IPS-NIHi7 (cell line): ENCODE measurements at regions not wholly inside any gene's neighbourhood (a gene's known extent, or its start where the extent isn't known, plus 50 kb on each side); places are given as distances from the start of the nearest gene placed in this dataset.

Experiments
- DNase-seq: peaks from one replicate; pipeline ENCODE4 v3.0.0; 2012; ENCODE audit warnings: mixed read lengths; ENCODE audit errors: extremely low spot score

DNA sequence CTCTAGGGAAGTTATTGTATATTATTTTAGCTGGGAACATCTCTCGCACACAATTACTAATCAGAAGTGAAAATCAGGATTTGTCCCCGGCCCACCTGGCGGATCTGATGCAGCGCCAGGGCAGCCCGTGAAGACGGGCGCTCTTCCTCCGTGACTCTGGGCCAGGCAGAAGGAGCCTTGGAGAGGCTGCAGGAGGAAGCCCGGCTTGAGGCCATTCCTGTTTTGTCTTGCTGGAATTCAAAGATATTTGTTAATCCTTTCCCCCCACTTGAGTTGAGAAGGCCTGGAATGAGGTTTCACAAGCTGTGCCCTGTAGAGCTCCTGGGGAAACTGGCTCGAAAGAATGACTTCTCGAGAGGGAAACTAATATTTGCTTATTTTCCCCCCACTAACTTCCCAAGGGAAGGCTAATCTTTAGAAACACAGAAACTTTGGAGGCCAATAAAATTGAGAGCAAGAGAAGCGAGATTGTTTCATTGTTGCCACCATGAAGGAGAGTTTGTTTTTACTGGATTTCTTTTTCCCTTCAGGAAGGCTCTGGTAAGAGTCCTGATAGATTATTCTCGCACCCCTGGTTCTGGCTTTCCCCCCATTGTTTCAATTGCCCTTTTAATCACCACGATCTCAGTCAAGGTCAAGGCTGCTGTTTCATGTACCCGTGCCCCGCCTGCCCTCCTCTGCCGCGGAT lies 92.8 kb upstream of the SEPTIN5 start:
- DNase-seq, result no peak

DNA sequence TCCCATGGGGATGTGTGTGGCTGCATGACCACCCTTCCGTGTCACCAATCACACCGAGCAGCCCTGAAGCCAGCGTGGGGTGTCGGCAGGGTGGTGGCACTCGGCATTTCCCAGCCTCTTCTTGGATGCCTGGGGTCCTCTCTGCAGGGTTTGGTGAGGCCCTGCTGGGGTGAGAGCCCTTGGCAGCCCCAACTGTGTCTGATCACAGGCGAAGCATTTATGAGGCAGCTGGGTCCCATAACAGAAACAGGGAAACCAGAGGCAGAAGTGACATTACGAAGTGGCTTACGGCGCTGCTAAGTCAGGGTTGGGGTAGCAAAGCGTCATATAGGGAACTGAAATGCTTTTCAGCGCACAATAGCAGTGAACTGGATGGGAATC lies 92.3 kb upstream of the SEPTIN5 start:
- no peak for DNase-seq

DNA sequence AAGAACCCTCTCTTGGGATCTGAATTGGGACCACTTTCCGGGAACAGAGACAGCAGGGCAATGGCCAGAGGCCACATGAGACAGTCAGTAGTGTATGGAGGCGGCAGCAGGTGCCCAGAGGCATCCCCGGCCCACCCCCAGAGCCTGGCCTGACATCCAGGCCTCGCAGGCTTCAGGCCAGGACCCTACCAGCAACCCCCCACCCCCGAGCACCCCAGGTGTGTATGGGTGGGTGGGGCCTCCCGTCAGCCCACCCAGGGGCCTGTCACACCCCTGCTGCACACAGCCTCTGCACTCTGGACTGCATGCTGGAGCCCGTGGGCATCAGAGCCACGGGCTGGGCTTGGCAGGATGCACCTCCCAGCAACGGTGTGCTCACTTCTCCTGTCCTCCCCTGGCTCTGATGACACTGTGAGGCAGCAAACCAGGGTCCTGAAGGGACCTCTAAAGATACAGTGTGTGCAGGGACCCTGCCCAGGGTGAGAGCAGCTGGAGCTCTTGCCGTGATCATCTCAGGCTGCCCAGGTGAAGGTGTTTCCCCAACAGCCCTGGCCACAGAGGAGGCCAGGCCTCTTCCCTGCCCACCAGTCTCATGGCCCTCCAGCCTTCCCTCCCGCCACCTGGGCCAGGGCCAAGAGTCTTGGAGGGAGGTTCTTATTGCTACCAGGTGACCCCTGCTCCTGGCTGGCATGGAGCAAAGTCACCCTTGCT lies 88.8 kb upstream of the SEPTIN5 start:
- no peak for DNase-seq

DNA sequence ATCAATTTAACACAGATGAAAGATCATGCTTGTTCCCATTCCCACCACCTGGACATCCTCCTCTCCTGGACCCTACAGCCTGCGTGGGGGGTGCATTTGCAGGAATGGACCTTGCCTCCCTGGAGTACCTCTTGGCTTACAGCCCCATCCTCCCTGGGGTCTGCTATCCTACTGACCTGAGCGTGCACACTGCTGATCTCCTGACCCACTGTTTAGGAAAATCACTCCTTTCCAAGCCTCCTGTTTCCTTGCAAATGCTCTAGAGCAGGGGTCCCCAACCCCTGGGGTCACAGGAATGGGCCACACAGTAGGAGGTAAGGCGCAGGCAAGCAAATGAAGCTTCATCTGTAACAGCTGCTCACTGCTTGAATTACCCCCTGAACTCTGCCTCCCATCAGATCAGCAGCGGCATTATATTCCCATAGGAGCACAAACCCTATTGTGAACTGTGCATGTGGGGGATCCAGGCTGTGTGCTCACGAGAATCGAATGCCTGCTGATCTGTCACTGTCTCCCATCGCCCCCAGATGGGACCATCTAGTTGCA lies 88.2 kb upstream of the SEPTIN5 start:
- DNase-seq, result no peak

DNA sequence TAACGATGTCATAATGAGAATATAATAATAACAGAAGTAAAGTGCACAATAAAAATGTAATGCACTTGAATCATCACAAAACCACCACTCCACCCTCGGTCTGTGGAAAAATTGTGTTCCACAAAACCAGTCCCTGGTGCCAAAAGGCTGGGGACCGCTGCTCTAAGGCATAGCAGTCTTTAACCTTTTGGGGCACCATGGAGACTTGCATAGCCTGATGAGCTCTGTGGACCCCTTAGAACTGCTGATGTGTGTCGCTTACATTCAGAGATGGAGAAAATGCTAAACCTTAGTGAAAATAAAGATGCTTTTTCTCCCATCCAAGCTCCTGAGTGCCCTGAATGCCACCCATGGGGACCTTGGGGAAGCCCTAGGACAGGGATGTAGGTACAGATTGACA lies 87.6 kb upstream of the SEPTIN5 start:
- DNase-seq, result no peak

DNA sequence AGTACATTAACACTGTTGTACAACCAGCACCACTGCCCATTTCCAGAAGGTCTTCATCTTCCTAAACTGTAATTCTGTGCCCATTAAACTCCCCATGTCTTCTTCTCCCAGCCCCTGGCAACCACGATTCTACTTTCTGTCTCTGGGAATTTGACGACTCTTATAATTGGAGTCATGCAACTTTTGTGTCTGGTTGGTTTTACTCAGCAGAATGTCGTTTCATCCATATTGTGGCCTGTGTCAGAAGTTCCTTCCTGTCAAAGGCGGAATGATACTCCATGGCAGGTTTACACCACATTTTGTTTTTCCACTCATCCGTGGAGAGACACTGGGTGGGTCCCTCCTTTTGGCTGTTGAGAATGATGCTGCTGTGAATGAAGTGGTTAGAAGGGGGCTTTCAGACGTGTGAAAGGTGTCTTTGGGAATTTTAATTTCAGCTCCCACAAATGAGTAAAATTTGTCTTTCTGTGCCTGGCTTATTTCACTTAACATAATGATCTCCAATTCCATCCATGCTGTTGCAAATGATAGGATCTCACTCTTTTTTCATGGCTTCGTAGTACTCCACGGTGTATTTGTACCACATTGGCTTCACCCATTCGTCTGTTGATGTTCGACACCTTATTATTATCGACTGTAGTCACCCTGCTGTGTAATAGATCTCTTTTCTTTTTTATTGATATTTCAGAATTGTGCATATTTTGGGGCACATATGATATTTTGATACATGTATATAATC lies 86.1 kb upstream of the SEPTIN5 start:
- DNase-seq, result no peak

DNA sequence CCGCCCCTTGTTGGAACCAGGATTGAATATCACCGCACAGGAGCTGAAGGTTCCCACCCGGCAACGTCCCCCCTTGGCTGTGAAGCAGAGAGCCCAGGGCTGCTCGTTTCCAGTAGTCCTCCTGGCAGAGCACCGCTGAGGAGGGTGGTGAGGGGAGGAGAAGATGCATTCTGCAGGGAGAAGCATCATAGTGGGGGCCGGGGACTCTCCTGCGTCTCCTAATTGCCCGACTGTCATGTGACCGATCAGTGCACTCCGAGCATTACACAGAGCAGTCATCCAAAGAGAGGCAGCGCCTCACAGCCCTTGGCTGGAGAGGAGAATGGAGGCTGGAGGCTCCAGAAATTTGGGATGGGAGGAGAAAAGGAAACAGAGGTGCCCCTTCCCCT lies 85.0 kb upstream of the SEPTIN5 start:
- no peak for DNase-seq

DNA sequence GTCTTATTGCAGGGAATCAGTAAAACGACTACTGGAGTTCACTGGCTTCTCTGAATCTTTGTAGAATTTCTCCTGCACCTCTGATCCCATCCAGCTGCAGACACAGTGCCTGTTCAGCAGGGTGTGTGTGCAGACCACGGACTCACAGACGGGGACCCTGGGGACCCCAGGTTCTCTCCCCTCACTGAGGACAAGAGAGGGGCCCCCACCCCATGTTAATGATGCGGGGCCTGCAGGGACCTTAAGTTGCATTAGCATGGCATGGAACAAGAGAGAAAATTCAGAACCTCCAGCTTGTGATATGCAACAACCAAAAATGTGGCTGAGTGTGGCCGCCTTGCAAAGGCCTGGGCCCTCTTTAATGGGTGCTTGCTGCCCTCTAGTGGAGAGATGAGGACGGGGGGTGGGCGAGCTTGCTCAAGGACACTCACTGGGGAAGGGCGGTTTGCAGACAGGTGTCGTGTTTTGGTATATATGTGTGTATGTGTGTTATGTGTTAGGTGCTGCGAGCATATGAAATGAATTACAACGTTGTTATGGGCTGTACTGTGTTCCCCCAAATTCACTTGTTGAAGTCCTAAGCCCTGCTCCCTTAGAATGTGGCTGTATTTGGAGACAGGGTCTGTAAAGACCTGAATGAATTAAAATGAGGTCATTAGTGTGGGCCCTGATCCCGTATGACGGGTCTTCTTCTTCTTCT lies 84.4 kb upstream of the SEPTIN5 start:
- DNase-seq, result peak; percentile 95

DNA sequence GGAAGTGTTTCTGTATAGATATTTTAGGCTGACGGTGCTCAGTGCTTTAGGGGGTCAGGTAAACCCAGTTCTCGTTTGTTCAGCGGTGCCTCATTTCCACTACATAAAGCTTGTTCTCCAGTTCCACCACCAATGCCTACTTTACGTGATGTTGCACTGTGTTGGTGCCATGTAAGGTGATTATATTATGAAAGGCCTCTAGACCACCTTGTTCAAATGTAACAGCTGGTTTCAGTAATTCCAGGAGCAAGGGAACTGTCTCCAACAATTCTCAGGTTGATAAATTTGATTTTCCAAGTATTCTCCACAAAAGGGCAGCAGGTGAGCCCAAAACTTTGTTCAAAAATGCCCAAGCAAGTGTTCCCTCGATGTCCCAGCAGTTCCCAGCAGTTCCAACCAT lies 83.7 kb upstream of the SEPTIN5 start:
- no peak for DNase-seq

DNA sequence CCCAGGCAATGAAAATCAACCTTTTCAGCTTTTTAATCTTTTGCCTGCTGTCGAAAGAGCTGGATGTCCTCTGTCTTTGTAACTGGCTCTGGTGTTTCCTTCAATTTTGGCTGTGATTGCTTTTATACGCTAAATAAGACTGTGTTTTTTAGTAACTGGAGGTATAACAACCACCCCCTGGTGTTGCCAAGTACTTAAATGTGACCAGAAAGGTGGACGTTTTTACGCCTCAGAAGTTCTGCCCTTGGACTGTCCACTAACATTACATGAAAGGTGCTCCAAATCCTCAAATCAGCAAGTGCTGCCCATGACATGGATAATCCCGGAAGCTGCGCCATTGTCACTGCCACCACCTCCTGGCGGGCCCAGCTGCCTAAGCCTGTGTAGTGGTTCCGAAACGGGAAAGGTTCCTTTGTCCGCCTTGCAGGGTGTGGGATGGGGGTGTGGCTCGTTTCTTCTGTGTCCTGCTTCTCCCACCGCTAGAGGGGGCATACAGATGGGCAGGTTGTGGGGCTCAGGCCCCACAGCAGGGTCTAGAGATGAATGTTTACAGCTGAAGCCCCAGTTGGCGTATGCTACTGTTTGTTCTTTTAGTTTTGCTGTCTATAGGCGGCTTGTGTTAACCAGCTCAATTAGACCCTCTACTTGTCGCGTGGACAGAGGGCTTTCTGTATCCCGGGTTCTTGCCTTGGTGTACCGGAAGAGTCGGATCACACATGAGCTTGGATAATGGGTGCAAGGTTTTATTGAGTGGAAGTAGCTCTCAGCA lies 82.2 kb upstream of the SEPTIN5 start:
- peak; percentile 71 for DNase-seq

DNA sequence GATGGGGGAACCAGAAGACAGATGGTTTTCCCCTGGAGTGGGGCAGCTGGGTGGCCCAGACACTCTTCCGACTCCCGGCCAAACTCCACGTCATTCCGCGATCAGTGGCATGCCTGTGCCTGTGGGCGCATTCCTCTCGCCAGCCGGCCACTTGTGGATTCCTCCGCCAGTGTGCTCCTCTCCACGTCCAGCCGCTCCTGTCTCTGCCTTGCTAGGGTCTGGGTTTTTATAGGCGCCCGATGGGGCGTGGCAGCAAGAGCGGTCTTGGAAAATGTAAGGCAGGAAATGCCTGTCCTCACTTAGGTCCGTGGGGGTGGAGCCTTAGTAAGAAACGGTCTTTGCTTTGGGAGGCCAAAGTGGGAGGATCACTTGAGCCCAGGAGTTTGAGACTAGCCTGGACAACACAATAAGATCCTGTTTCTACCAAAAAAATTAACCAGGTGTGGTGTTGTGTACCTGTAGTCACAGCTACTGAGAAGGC lies 81.6 kb upstream of the SEPTIN5 start:
- DNase-seq, result no peak

DNA sequence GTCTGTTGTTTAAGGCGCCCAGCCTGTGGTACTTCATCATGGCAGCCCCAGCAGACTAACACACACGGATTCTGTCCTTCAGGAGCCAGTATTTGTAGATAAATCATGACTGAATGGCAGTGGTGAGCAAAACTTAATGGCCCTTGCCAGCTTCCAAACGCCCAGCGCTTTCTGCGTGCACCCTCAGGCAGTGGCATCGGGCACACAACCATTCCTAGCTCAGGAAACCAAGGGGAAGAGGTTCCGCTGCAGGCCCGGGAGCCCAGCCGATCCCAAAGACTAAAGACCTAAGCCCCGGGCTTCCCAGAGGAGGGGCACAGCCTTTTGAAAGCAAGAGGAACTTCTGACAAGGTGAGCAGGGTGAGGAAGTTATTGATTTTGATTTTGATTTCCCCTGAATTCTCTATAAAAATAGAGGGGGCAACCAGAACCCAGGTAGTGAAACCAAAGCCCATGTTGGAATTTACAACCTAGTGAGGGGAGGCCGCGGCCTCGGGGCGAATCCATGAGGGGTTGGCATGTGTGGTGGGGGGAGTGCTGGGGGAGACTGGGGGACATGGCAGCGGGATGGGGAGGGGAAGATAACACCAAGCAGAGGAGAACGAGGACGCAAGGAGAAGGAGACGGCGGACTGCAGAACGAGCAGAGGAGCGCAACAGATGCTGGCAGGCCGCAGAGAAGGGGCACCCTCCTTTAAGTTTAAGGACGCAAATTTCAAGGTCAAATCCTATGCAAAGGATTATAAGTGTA lies 79.9 kb upstream of the SEPTIN5 start:
- DNase-seq, result no peak

DNA sequence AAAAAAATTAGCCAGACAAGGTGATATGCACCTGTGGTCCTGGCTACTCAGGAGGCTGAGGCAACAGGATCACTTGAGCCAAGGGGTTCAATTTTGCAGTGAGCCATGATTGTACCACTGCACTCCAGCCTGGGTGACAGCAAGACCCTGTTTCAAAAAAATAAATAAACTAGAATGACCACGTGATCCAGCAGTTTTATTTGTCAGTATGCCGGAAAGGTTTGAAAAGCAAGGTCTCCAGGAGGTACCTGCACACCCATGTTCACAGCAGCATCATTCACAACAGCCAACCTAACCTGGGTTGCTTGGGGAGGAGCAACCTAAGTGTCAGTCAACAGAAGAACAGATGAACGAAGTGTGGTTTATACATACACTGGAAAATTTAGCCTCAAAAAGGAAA lies 78.7 kb upstream of the SEPTIN5 start:
- no peak for DNase-seq

DNA sequence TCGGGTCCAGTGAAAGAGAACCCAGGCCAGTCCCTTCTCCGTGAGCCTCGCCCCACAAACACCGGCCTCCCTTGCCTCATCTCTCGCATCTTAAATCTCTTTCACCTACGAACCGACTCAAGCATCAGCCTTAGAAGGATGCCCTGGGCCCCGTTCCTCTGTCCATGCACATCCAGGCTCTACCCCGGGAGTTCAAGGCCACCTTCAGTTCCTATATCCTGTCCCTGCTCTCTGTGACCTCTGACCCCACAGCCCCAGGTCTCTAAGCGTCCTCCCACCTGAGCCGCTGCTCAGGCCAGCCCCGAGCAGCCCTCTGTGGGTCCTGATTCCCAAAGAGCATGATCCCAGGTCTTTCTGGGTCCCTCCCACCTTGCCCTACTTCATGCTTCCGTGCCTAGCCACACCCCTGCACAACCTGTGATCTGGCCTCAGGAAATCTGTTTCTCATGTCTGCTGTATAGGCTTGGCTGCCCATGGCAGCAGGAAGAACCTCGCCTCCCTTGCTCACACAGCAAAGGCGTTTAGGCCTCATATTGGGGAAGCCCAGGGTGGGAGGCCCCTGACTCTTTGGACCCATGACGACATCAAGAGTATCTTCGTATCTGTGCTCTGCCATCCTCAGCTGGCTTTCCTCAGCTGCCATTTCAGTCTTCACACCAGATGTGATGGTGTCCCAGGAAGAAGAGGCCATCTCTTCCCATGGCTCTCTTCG lies 77.5 kb upstream of the SEPTIN5 start:
- no peak for DNase-seq

DNA sequence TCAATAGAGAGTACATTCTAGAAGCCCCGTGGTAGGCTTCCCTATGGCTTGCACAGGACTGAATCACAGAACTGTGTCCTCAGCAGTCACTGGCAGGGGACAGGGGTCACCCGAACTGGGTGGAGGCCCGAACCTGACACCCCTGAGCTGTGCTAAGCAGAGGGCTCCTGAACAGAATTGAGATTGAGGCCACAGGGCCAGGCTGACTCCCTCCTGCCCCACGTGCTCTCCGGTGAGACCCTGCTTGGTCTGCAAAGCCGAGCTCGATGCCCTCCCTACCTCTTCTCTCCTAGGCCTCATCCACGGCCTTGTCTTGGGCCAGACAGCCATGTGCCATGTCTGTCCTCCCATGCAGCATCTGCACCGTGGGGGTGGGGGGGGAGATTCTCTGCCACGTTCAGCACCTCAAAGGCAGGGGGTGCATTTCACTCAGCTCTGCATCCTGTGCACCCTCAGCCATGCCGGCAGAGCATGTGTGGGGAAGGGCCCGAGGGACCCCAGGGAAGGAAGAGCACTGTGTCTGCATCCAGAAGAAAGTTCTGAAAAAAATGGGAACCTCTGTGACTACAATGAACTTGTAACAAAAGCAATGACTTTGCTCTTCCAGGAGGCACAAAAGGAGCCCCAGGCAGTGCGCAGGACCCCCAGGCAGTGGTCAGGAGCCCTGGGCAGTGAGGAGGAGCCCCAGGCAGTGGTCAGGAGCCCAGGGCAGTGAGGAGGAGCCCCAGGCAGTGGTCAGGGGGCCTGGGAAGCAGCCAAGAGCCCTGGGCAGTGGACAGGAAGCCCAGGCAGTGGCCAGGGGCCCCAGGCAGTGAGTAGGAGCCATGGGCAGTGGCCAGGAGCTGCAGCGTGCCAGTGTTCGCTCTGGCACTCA lies 76.7 kb upstream of the SEPTIN5 start:
- no peak for DNase-seq

DNA sequence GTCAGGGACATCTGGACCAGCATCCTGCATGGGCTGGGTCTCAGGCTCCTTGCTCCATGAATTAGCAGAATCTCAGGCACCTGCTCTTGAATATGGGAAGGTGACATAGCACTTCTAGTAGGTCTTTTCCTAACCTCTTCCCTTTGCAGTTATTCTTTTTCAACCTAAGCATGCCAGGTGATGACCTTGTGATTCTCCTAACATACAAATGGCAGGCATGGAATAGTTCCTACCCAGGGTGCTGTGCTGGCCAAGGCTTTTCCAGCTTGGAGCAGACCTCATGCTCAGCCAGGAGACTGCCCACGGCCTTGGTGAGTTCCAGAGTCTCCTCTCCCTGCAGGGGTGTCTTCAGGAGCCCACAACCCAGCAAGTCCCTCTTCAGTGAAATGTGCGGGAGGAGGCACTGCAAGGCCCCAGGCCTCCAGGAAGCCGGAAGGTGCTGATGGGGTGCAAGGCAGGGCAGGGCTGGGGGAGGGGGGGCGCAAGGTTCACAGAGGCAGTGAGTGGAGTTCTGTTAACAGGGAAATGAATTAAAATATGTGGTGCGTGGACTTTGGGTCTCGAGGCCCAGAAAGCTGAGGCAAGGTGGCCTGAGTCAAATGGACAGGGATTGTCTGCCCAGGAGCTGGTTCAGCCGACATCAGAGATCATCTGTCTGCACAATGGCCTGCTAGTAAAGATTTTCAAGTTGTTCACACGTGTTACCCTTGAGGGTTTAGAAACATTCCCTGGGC lies 75.9 kb upstream of the SEPTIN5 start:
- no peak for DNase-seq

DNA sequence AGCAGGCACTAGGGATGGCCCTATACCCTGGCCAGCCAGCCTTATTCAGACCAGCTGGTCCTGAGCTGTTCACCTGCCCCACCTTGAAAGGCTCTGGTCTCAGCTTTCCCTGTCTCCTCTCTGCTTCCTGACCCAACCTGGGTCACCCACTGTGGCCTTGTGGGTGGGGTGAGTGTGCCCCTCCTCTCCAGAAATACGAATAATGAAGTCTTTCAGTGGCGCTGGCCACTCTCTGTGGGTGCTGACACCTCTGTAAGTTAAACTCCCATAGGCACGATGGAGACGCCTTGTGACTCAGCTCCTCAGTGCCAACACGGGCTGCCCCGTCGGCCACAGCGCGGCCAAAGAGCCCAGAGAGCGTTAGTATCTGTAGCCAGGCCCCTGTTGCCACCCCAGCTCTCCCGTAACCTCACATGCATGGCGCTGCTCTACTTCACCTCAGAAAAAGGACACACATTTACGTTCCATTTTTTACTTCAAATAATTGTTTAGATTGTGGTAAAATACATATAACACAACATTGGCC lies 74.6 kb upstream of the SEPTIN5 start:
- no peak for DNase-seq

DNA sequence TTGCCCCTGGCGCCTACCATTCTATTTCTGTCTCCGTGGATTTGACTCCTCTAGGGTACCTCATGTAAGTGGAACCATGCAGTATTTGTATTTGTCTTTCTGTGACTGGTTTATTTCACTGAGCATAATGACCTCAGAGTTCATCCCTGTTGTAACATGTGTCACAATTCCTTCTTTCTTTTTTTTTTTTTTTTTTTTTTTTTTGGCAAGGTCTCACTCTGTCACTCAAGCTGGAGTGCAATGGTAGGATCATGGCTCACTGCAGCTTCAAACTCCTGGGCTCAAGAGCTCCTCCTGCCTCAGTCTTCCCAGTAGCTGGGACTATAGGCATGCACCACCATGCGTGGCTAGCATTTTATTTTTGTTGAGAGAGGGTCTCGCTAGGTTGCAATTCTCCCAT lies 74.0 kb upstream of the SEPTIN5 start:
- no peak for DNase-seq
